MM.1S (cell line): ENCODE measurements at regions not wholly inside any gene's neighbourhood (a gene's known extent, or its start where the extent isn't known, plus 50 kb on each side); places are given as distances from the start of the nearest gene placed in this dataset.
"Not testable (repeated sequence)": the region's sequence is repeated elsewhere in the genome, so short reads cannot be mapped to it uniquely, and the experiment has no call there.

Experiments used
- DNase-seq: peaks from one replicate; pipeline ENCODE4 v3.0.0-alpha.2; 2015
- H2AFZ ChIP-seq: fragments of 300-600 bp; sonication (generic); 2 replicates; pipeline ENCODE4 v1.6.0; 2016; ENCODE audit warnings: antibody characterized with exemption, low read length
- H3F3A ChIP-seq: fragments of 300-600 bp; sonication (generic); 2 replicates; pipeline ENCODE4 v1.6.1; 2016; ENCODE audit warnings: mild to moderate bottlenecking, antibody characterized with exemption, low read length, moderate library complexity, mixed read lengths; ENCODE audit not compliant: insufficient read depth
- H3K27ac ChIP-seq: fragments of 300-600 bp; sonication (generic); 2 replicates; pipeline ENCODE4 v1.5.1; 2016; ENCODE audit warnings: mild to moderate bottlenecking, low read length
- H3K27me3 ChIP-seq: fragments of 300-600 bp; sonication (generic); replicated peaks from 2 replicates; pipeline ENCODE4 v1.6.0; 2016; ENCODE audit warnings: low read length; ENCODE audit not compliant: insufficient read depth
- H3K36me3 ChIP-seq: fragments of 300-600 bp; sonication (generic); replicated peaks from 2 replicates; pipeline ENCODE4 v1.6.1; 2016; ENCODE audit warnings: mild to moderate bottlenecking, low read length, mixed read lengths; ENCODE audit not compliant: insufficient read depth
- H3K4me1 ChIP-seq: fragments of 300-600 bp; sonication (generic); 2 replicates; pipeline ENCODE4 v1.6.1; 2016; ENCODE audit warnings: low read length, mixed read lengths
- H3K4me2 ChIP-seq: fragments of 300-600 bp; sonication (generic); 2 replicates; pipeline ENCODE4 v1.6.0; 2016; ENCODE audit warnings: low read depth, low read length
- H3K4me3 ChIP-seq: fragments of 300-600 bp; sonication (generic); 2 replicates; pipeline ENCODE4 v1.5.1; 2016; ENCODE audit warnings: low read length, mixed read lengths
- H3K79me2 ChIP-seq: fragments of 300-600 bp; sonication (generic); 2 replicates; pipeline ENCODE4 v1.6.1; 2016; ENCODE audit warnings: mixed run types, low read length, mixed read lengths
- H3K9ac ChIP-seq: fragments of 300-600 bp; sonication (generic); 2 replicates; pipeline ENCODE4 v1.6.1; 2016; ENCODE audit warnings: low read length, mixed read lengths
- H3K9me2 ChIP-seq: fragments of 300-600 bp; sonication (generic); replicated peaks from 2 replicates; pipeline ENCODE4 v1.6.1; 2016; ENCODE audit warnings: mild to moderate bottlenecking, low read length, mixed read lengths; ENCODE audit not compliant: insufficient read depth
- H3K9me3 ChIP-seq: fragments of 300-600 bp; sonication (generic); replicated peaks from 2 replicates; pipeline ENCODE4 v1.6.1; 2016; ENCODE audit warnings: mild to moderate bottlenecking, low read length, mixed read lengths; ENCODE audit not compliant: insufficient read depth
- H4K20me1 ChIP-seq: fragments of 300-600 bp; sonication (generic); 2 replicates; pipeline ENCODE4 v1.6.1; 2016; ENCODE audit warnings: mild to moderate bottlenecking, low read length, moderate library complexity, mixed read lengths; ENCODE audit not compliant: insufficient read depth
- CTCF ChIP-seq: fragments of 300-600 bp; sonication (generic); IDR thresholded peaks from 2 replicates; pipeline ENCODE4 v1.5.1; 2016; ENCODE audit warnings: antibody characterized with exemption, low read length, mixed read lengths
- EZH2 ChIP-seq: fragments of 300-600 bp; sonication (generic); optimal IDR thresholded peaks from 2 replicates; pipeline ENCODE3; 2017; ENCODE audit warnings: low read depth, mild to moderate bottlenecking, antibody characterized with exemption, low read length, mixed read lengths
- EZH2phosphoT487 ChIP-seq: fragments of 300-600 bp; sonication (generic); IDR thresholded peaks from 2 replicates; pipeline ENCODE4 v1.6.1; 2018; ENCODE audit warnings: antibody characterized with exemption, low read length

GRCh38 chr7:47066976-47067614 lies 514.8 kb downstream of the TNS3 start:
- H3K4me3 ChIP-seq, result no peak overlapping the region
- H3K36me3 ChIP-seq, result no peaks in the 10 kb centered on the region
- no peak overlapping the region for H3K9ac ChIP-seq
- H3K4me1 ChIP-seq, result no peaks in the 10 kb centered on the region
- H3K27me3 ChIP-seq, result no peaks in the 10 kb centered on the region
- no peak overlapping the region for H2AFZ ChIP-seq
- no peaks in the 10 kb centered on the region for H3F3A ChIP-seq
- no peaks in the 10 kb centered on the region for H3K79me2 ChIP-seq
- no peaks in the 10 kb centered on the region for H3K9me2 ChIP-seq
- H4K20me1 ChIP-seq, result no peaks in the 10 kb centered on the region
- H3K4me2 ChIP-seq, result no peak overlapping the region
- no peaks in the 10 kb centered on the region; the same call in 1 of the 2 replicates for H3K9me3 ChIP-seq
- no peak overlapping the region for H3K27ac ChIP-seq
- TF ChIP-seq EZH2phosphoT487, result no peak
- TF ChIP-seq EZH2, result no peak
- TF ChIP-seq CTCF, result no peak
- no peak for DNase-seq

DNA sequence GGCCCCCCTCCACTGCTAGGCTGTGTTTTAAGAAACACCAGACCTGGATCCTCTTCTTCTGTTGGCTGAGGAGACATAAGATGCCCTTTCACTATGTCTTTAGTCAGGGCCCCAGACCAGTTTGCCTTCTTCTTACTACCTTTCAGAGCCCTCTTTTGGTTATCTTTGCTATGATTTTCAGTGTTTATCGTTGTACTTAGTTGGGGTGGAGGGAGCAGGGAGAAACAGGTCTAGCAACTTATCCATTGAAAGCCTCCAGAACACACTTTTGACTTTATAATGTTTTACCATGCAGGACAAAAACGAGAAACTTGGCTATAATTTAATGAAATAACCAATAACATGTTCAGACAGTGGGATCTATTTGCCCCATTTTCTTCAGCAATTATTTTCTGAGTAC lies 525.2 kb downstream of the TNS3 start:
- no peaks in the 10 kb centered on the region for H3K9me2 ChIP-seq
- H3K27me3 ChIP-seq, result no peaks in the 10 kb centered on the region
- H3F3A ChIP-seq, result no peaks in the 10 kb centered on the region
- TF ChIP-seq CTCF, result no peak
- no peak for DNase-seq
- no peak overlapping the region for H3K4me3 ChIP-seq
- no peak overlapping the region for H3K27ac ChIP-seq
- no peak overlapping the region for H3K4me2 ChIP-seq
- no peaks in the 10 kb centered on the region for H3K4me1 ChIP-seq
- H3K9ac ChIP-seq, result no peak overlapping the region
- H3K36me3 ChIP-seq, result no peaks in the 10 kb centered on the region
- no peaks in the 10 kb centered on the region for H4K20me1 ChIP-seq
- H3K79me2 ChIP-seq, result no peaks in the 10 kb centered on the region
- no peaks in the 10 kb centered on the region for H3K9me3 ChIP-seq
- no peak overlapping the region for H2AFZ ChIP-seq

- not testable (repeated sequence) for H2AFZ ChIP-seq, H3K27ac ChIP-seq, H3K79me2 ChIP-seq, H3K9ac ChIP-seq, H3K4me3 ChIP-seq, H3F3A ChIP-seq, H3K4me1 ChIP-seq, H3K9me3 ChIP-seq, H3K36me3 ChIP-seq, H3K4me2 ChIP-seq, H3K27me3 ChIP-seq, H3K9me2 ChIP-seq, H4K20me1 ChIP-seq, DNase-seq
Measured at GRCh38 chr7:47052541-47053208, 529.2 kb downstream of the TNS3 start.

DNA sequence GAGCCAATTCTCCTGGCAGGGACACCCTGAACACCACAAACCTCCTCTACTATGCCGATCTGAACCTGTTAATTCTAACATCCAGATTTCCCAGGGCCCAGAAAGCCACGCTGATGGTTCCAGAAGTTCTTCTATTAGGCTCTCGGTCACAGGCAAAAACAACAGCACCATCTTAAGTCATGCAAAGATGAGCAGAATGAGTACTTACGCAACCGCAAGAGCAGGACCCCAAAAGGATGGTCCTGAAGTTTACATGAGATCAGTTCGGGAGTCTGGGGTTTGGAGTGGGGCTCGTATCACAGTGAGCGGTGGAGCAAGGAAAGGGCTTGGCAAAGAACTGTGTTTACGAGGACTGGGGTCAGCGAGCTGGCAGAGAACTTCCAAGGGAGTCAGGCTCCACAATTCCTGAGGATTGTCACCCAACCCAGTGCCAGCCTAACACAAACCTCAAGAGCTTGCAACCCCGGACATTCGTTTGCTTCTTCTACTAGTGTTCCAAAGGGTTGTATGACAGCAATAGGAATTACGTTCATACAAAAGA lies 532.6 kb downstream of the TNS3 start:
- H3K4me3 ChIP-seq, result no peak overlapping the region
- H3K27me3 ChIP-seq, result no peaks in the 10 kb centered on the region
- H3K9ac ChIP-seq, result no peak overlapping the region
- H3K9me3 ChIP-seq, result no peaks in the 10 kb centered on the region
- TF ChIP-seq EZH2, result no peak
- no peak for TF ChIP-seq EZH2phosphoT487
- no peak for TF ChIP-seq CTCF
- DNase-seq, result no peak
- no peaks in the 10 kb centered on the region for H4K20me1 ChIP-seq
- no peak overlapping the region for H2AFZ ChIP-seq
- H3K4me1 ChIP-seq, result no peaks in the 10 kb centered on the region
- H3K27ac ChIP-seq, result no peak overlapping the region
- H3K36me3 ChIP-seq, result no peaks in the 10 kb centered on the region
- no peaks in the 10 kb centered on the region for H3K79me2 ChIP-seq
- no peaks in the 10 kb centered on the region for H3K9me2 ChIP-seq
- no peak overlapping the region for H3K4me2 ChIP-seq
- H3F3A ChIP-seq, result no peaks in the 10 kb centered on the region
